GM18909 (cell line): ENCODE measurements at regions not wholly inside any gene's neighbourhood (a gene's known extent, or its start where the extent isn't known, plus 50 kb on each side); places are given as distances from the start of the nearest gene placed in this dataset.

Source experiments
- ATAC-seq: cut with Tn5 transposase; IDR thresholded peaks from one replicate; pipeline ENCODE4 v1.9.1; 2021; ENCODE audit warnings: mild to moderate bottlenecking; ENCODE audit not compliant: unreplicated experiment, poor library complexity

- ATAC-seq = no peak
Measured at GRCh38 chr16:86710602-86710950, 132.2 kb downstream of the FOXL1 start.

- no peak for ATAC-seq
Measured at GRCh38 chr16:86712158-86713009, 134.0 kb downstream of the FOXL1 start.

GRCh38 chr16:86713021-86713631 lies 134.8 kb downstream of the FOXL1 start:
- no peak for ATAC-seq

- ATAC-seq = no peak
Measured at GRCh38 chr16:86714166-86714565, 135.8 kb downstream of the FOXL1 start.

GRCh38 chr16:86716649-86717048 lies 138.3 kb downstream of the FOXL1 start:
- ATAC-seq = no peak

- no peak for ATAC-seq
Measured at GRCh38 chr16:86718118-86718517, 139.8 kb downstream of the FOXL1 start.

- ATAC-seq = no peak
Measured at GRCh38 chr16:86722970-86723369, 144.6 kb downstream of the FOXL1 start.

GRCh38 chr16:86723689-86724088 lies 145.3 kb downstream of the FOXL1 start:
- ATAC-seq = no peak

GRCh38 chr16:86725401-86725800 lies 147.1 kb downstream of the FOXL1 start:
- no peak for ATAC-seq

- ATAC-seq = no peak
Measured at GRCh38 chr16:86726340-86726739, 148.0 kb downstream of the FOXL1 start.

- no peak for ATAC-seq
Measured at GRCh38 chr16:86727131-86727530, 148.8 kb downstream of the FOXL1 start.

GRCh38 chr16:86727632-86728031 lies 149.3 kb downstream of the FOXL1 start:
- no peak for ATAC-seq

GRCh38 chr16:86729686-86730085 lies 151.3 kb downstream of the FOXL1 start:
- no peak for ATAC-seq

- no peak for ATAC-seq
Measured at GRCh38 chr16:86730086-86730485, 151.7 kb downstream of the FOXL1 start.

- no peak for ATAC-seq
Measured at GRCh38 chr16:86730597-86730996, 152.2 kb downstream of the FOXL1 start.

GRCh38 chr16:86732621-86733295 lies 154.4 kb downstream of the FOXL1 start:
- ATAC-seq = no peak

- ATAC-seq = no peak
Measured at GRCh38 chr16:86733546-86734254, 155.4 kb downstream of the FOXL1 start.

- no peak for ATAC-seq
Measured at GRCh38 chr16:86734543-86735460, 156.5 kb downstream of the FOXL1 start.

- ATAC-seq = no peak
Measured at GRCh38 chr16:86735727-86736126, 157.4 kb downstream of the FOXL1 start.

GRCh38 chr16:86736502-86736901 lies 158.2 kb downstream of the FOXL1 start:
- no peak for ATAC-seq
